ENCODE measurements at regions not wholly inside any gene's neighbourhood (a gene's known extent, or its start where the extent isn't known, plus 50 kb on each side); places are given as distances from the start of the nearest gene placed in this dataset.
A peak's percentile ranks its signal among the peaks of the same experiment; 100 is the strongest.

DNA sequence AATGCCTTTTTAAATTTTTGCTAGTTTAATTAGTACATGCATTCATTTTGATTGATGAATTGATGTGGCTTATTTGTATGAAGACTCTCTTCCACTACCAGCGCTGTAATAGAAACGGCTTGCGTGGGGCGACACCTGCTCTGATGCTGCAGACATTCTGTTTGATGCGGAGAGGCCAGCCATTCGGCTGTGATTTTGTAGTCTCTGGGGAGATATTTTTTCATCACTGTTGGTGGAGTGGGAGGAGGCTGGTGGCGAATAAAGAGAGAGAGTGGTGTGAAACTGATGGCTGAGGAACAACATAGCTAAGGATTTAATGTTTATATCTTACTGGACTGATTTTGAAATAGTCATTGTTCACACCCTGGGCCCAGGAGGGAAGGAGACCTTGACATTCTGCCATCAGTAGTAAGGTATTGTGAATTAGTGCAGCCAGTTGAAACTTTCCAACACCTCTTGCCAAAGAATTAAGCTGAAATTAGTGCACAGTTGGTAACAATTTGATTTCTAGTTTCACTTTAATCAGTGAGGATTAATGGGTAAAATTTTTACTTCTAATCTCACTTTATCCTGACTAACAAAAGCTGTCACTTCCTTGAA, 224.1 kb downstream of the MTX2 start:
- no peak for DNase-seq (ENCODE audit: low read depth)
- H3K4me3 ChIP-seq (ENCODE audit: low read depth, low read length) = no peak overlapping the region

- no peak overlapping the region for H3K4me3 ChIP-seq (ENCODE audit: low read depth, low read length)
- no peak for DNase-seq (ENCODE audit: low read depth)
These were observed 224.7 kb downstream of the MTX2 start for GRCh38 chr2:176493909-176494308.

- DNase-seq (ENCODE audit: low read depth) = no peak
- no peak overlapping the region for H3K4me3 ChIP-seq (ENCODE audit: low read depth, low read length)
These were observed 225.7 kb downstream of the MTX2 start for GRCh38 chr2:176494949-176495353.

DNA sequence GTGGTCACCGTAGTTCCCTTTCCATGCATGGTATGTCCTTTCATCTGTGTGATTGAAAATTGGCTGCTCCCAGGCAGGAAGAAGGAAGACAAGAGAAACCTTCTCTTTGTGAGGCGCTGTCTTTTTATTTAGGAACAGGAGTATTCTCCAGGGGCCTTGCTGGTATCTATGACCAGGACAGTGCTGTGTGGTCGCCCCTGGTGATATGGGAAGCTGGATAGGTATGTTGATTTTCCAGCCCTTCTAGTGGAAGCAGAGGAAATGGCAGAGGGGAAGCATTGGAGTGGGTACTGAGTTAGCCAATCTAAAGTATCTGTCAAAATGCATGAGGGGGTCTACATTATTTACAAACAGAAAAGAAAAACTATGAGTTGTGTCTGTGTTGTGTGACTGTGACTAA, 226.6 kb downstream of the MTX2 start:
- no peak for DNase-seq (ENCODE audit: low read depth)
- H3K4me3 ChIP-seq (ENCODE audit: low read depth, low read length) = no peak overlapping the region

DNA sequence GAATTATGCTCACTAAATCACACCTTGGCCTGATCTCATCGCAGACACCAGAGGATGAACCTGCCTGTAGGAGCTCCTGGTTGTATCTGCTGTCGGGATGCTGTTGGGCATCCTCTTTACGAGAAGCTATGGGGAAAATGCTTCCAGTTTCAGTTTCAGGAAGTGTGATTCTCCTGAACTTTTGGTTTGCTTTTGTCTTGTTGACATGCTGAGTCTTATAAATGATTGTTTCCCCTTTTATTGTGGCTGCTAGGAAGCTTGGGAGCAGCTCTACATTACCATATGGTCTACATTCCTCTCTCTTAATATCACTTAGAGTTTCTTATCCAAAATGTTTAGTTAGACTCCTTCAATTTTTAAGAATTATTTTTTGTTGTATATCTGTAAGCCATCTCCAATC, 227.5 kb downstream of the MTX2 start:
- H3K4me3 ChIP-seq (ENCODE audit: low read depth, low read length) = no peak overlapping the region
- DNase-seq (ENCODE audit: low read depth) = no peak

DNA sequence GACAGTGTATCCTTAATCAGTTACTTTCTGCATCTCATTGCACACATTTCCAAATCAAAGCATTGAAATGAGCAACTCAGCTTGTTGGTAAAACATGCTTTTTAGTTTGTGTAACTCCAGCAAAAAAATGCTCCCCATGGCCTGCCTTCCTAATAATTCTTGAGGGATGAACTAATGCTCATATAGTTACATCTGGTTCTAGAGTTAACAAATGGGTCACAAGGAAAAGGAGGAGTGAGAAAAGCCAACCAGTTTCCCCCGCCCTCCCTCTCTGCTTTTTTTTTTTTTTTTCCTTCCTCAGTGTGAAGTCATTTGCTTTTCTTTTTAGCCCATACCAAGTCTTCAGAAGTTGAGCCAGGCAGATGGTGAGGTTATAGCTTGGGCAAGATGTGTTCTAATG, 231.7 kb downstream of the MTX2 start:
- peak; percentile 74 for DNase-seq (ENCODE audit: low read depth)
- no peak overlapping the region for H3K4me3 ChIP-seq (ENCODE audit: low read depth, low read length)

GRCh38 chr2:176501617-176502016, 232.4 kb downstream of the MTX2 start:
- H3K4me3 ChIP-seq (ENCODE audit: low read depth, low read length) = no peak overlapping the region
- no peak for DNase-seq (ENCODE audit: low read depth)

DNA sequence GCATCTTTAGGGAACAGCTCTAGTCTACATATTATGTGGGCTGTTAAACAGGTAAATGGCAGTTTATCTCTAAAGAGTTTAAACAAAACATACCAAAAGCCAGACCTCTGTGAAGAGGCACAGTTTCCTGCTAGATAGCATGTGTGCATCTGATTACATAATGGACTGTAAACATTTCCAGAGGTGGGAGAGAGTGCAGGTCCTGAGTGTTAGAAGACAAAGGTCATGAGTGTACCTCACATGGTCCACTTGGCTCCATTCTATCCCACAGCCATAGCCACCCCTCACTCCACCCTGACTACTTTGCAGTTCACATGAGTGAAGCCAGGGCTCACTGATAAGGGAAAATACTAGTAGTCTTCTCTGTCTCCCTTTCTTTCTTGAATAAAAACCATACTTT, 233.4 kb downstream of the MTX2 start:
- no peak for DNase-seq (ENCODE audit: low read depth)
- H3K4me3 ChIP-seq (ENCODE audit: low read depth, low read length) = no peak overlapping the region

- no peak for DNase-seq (ENCODE audit: low read depth)
These were observed 234.5 kb downstream of the MTX2 start for GRCh38 chr2:176503776-176504175.

GRCh38 chr2:176504440-176504839, 235.2 kb downstream of the MTX2 start:
- DNase-seq (ENCODE audit: low read depth) = no peak
- no peak overlapping the region for H3K4me3 ChIP-seq (ENCODE audit: low read depth, low read length)

More at GRCh38 chr2:176503776-176504175, 234.5 kb downstream of the MTX2 start:
- no peak overlapping the region for H3K4me3 ChIP-seq (ENCODE audit: low read depth, low read length)

DNA sequence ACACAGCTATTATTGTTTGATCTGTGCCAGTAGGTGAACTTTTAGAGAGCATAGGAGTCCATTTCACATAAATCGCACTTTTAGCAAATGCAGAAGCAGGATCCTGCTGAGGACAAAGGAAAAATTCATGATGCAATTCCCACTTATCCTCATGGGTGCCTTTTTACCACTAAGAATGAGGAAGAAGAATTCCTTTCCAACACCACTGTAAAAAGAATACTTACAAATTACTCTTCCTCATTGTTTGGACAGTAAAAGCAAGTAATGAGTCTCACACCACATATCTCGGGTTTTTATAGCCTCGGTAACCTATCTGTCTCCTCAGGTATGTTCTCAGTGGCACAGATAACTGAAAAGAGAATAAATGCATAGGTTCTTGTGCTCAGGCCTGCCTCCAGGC, 238.5 kb downstream of the MTX2 start:
- H3K4me3 ChIP-seq (ENCODE audit: low read depth, low read length) = no peak overlapping the region
- DNase-seq (ENCODE audit: low read depth) = no peak

DNA sequence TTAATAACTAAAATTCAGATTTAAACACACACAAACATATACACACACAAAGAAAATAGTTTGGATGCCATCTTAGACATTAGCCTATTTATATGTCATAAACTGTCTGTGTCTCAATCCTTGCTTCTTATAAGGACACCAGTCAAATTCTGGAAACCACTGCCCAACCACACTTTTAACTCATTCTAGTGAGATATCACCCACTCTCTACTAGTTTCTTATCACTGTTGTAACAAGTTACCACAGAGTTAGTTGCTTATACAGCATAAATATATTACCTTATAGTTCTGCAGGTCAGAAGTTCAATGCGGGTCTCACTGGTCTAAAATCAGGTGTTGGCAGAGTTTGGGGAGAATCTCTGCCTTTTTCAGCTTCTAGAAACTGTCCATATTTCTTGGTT, 239.1 kb downstream of the MTX2 start:
- DNase-seq (ENCODE audit: low read depth) = no peak
- no peak overlapping the region for H3K4me3 ChIP-seq (ENCODE audit: low read depth, low read length)

DNA sequence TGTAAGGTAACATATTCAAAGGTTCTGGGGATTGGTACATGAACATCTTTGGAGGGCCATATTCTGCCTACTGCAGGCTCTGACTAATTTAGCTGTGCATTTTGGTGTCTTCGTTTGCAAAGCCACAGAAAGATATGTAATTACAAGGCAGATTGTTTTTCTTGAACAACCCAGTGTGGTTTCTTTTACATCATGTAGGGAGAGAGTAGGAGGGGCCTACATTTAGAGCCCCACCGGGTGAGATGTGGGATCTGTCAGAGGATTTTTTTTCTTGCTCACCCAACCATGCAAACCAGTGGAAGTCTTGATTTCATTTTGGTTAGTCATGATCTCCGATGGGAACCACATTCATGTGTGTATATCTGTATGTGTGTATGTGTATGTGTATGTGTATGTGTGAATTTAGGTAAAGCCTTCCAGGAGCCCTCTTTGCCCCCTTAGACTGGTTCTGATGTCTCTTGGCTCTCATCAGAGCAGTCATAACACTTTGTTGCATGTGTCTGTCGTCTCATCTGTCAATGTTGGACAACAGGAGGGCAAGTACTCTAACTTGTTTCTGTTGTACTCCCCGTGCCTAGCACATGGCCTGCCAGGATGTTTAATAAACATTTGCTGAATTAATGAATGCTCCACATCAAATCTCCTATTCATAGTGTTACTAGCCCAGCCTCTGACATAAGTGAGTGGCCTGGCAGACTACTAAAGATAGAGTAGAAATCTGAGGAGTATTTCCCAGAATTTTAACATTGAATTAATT, 239.9 kb downstream of the MTX2 start:
- DNase-seq (ENCODE audit: low read depth) = no peak
- H3K4me3 ChIP-seq (ENCODE audit: low read depth, low read length) = no peak overlapping the region

DNA sequence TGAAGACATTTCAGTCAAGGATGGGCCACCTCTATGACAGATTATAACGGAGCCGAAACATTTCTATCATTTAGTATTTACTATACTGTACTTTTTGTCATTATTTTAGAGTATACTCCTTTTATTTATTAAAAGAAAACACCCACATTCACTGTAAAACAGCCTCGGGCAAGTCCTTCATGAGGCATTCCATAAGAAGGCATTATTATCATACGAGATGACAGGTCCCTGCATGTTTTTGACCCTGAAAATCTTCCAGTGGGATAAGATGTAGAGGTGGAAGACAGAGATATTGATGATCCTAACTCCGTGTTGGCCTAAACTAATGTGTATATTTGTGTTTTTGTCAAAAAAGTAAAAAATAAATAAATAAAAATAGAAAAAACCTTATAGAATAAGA, 245.0 kb downstream of the MTX2 start:
- H3K4me3 ChIP-seq (ENCODE audit: low read depth, low read length) = no peak overlapping the region
- no peak for DNase-seq (ENCODE audit: low read depth)

DNA sequence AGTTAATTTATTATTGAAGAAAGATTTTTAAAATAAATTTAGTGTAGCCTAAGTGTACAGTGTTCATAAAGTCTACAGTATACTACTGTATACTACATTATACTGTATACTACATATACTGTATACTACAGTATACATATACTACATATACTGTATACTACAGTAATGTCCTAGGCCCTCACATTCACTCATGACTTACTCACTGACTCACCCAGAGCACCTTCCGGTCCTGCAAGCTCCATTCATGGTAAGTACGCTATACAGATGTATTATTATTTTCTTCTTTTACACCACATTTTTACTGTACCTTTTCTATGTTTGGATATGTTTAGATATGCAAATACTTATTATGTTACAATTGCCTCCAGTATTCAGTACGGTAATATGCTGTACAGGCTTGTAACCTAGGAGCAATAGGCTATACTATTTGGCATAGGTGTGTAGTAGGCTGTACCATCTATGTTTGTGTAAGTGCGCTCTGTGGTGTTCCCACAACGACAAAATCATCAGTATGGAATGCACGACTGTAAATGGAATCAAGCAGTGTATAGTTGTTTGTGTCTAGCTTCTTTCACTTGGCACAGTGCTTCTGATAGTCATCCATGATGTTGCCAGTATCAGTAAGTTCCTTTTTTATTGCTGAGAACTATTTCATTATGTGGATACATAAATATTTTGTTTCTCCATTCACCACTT, 245.7 kb downstream of the MTX2 start:
- no peak overlapping the region for H3K4me3 ChIP-seq (ENCODE audit: low read depth, low read length)
- DNase-seq (ENCODE audit: low read depth) = no peak

- no peak for DNase-seq (ENCODE audit: low read depth)
These were observed 246.9 kb downstream of the MTX2 start for GRCh38 chr2:176516051-176516602.

DNA sequence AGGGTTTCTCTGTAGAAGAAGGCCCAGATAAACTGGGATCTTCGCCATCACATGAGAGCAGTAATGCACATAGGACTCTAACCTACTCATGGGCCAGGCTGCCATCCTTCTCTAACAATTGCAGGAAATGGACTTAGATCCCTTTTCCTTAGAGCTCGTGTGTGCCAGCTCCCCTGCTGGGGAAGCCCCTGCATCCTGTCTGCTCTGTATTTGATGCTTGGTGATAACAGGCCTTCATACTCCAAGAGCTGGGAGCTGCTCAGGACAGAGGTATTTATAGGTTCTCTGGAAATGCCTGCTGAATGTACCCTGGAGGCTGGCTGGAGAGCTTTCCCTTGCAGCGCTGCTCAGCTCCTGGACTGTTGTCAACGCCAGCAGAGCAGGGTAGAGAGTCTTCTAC, 249.6 kb downstream of the MTX2 start:
- no peak overlapping the region for H3K4me3 ChIP-seq (ENCODE audit: low read depth, low read length)
- no peak for DNase-seq (ENCODE audit: low read depth)

More at GRCh38 chr2:176516051-176516602, 246.9 kb downstream of the MTX2 start:
- H3K4me3 ChIP-seq (ENCODE audit: low read depth, low read length) = no peak overlapping the region

DNA sequence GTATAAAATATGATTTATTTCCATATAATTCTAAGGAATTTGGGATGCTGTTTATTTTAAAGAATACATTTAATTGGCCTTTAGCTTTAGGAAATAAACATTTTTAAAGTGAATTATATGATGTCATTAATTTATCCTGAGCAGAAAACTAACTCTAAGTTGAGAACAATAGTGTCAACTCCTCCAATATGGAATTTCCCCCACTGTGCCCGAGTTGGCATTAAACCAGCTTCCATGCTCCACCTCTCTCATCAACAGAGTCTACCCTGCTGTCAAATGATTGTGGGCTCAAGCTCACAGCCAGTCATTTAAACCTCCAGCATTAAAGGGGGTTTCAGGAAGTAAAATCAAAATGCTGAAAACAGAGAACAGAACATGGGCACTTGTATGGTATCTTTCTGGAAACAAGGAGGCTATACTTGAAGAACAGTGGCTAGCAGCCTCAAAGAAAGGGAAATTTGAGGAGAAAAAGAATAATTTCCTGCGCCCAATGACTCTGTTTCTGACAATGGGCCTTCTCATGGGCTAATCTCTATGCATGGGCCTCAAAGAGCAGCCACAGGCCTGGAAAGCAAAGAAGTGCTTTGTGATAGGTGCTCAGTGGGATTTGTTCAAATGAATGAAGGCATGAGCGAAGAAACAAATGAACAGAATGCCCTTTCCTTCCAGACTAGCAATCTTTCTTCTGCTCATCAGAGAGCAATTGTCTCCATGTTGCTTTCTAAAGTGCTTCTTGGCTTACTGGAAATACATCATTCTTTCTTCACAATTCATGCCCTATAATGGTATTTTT, 252.8 kb downstream of the MTX2 start:
- DNase-seq (ENCODE audit: low read depth) = no peak
- H3K4me3 ChIP-seq (ENCODE audit: low read depth, low read length) = no peak overlapping the region

- H3K4me3 ChIP-seq (ENCODE audit: low read depth, low read length) = no peak overlapping the region
These were observed 255.8 kb downstream of the MTX2 start for GRCh38 chr2:176525086-176525485.

More at GRCh38 chr2:176525086-176525485, 255.8 kb downstream of the MTX2 start:
- no peak for DNase-seq (ENCODE audit: low read depth)
